NCI-H345 (cell line): ENCODE measurements at regions not wholly inside any gene's neighbourhood (a gene's known extent, or its start where the extent isn't known, plus 50 kb on each side); places are given as distances from the start of the nearest gene placed in this dataset.

Source experiments
- DNase-seq: peaks from one replicate; lab custom pipeline; 2025; lab: John Stamatoyannopoulos, UW

DNA sequence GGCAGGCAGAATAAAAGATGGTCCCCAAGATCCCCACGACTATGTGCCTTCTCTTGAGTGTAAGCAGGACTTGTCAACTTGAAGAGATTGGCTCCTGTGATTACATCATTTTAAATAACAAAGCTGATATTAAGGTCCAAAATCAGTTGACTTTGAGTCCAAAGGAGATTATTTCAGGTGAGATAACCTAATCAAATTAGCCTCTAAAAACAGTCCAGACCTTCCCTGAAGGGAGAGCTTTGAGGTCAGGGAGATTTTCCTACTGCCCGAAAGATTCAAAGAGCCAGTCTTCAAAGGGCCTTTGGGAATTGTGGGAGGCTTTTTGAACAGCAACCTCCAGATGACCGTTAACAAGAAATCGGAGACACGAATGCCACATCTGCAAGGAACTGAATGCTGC, 51.5 kb upstream of the NCAM2 start:
- no peak for DNase-seq
